ENCODE measurements at regions not wholly inside any gene's neighbourhood (a gene's known extent, or its start where the extent isn't known, plus 50 kb on each side); places are given as distances from the start of the nearest gene placed in this dataset.

DNA sequence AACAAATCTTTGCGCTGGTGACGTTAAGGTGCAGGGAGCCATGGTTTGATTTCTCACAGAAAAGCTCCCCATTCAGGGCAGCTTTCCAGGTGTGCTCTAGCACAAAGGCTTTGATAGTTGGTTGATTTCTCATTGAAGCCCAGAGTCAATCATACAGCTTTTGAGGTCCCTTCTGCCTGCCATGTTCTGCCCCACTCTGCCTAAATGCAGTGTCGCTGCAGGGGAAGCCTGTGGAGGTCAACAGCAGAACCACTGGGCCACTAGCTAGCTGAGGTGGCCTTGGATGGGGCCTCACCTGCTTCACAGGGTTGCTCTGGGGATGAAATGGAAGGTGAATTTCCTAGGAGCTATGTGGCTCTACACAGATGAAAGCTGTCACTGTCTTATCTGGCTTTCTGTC lies 278.3 kb downstream of the TLE3 start:
- Histone ChIP-seq H3K27me3 (no peaks in the 10 kb centered on the region), H3K4me1 (no peaks in the 10 kb centered on the region), H3K27ac (no peak overlapping the region), H3K9me3 (no peaks in the 10 kb centered on the region), H3K36me3 (no peaks in the 10 kb centered on the region), H3K4me3 (no peak overlapping the region)
- TF ChIP-seq POLR2A (IDR thresholded peaks at IDR 0.05) (no peak), EP300 (IDR thresholded peaks at IDR 0.05) (no peak)
- TF ChIP-seq, protein P1, sequence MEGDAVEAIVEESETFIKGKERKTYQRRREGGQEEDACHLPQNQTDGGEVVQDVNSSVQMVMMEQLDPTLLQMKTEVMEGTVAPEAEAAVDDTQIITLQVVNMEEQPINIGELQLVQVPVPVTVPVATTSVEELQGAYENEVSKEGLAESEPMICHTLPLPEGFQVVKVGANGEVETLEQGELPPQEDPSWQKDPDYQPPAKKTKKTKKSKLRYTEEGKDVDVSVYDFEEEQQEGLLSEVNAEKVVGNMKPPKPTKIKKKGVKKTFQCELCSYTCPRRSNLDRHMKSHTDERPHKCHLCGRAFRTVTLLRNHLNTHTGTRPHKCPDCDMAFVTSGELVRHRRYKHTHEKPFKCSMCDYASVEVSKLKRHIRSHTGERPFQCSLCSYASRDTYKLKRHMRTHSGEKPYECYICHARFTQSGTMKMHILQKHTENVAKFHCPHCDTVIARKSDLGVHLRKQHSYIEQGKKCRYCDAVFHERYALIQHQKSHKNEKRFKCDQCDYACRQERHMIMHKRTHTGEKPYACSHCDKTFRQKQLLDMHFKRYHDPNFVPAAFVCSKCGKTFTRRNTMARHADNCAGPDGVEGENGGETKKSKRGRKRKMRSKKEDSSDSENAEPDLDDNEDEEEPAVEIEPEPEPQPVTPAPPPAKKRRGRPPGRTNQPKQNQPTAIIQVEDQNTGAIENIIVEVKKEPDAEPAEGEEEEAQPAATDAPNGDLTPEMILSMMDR (IDR thresholded peaks at IDR 0.05) = no peak
- 92% methylated on average over 3 of the region's 3 CpGs for WGBS, 2 donors
- no peak for DNase-seq (ENCODE audit: low spot score in 2 of 2)

DNA sequence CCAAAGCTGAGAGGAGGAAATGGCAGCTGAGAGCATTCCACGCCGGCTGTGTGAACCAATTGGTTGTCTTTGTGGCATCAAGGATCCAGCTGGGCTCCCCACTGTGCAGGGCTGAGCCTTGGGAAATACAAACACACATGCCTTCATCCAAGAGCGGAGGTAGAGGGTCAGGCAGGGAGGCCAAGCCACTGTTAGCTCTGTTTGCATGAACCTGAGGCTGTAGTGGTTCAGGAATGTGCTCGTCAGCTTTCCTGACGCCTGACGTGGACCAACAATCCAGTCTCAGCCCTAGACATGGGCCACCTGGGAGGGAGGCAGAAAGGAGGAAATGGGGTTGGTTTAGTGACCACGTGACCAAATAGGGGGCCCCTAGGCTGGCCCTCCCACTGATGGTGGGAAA lies 276.9 kb downstream of the TLE3 start:
- H3K27ac ChIP-seq = no peak overlapping the region
- WGBS, 2 donors = 65 to 70% methylated on average over 7 of the region's 7 CpGs
- no peak for DNase-seq (ENCODE audit: low spot score in 2 of 2)
- H3K4me3 ChIP-seq = no peak overlapping the region
- TF ChIP-seq, protein P1 (IDR thresholded peaks at IDR 0.05) = no peak
- TF ChIP-seq POLR2A (IDR thresholded peaks at IDR 0.05) (no peak), EP300 (IDR thresholded peaks at IDR 0.05) (no peak)
- H3K36me3 ChIP-seq = no peaks in the 10 kb centered on the region
- H3K9me3 ChIP-seq = no peaks in the 10 kb centered on the region
- H3K27me3 ChIP-seq = no peaks in the 10 kb centered on the region
- H3K4me1 ChIP-seq = no peaks in the 10 kb centered on the region

DNA sequence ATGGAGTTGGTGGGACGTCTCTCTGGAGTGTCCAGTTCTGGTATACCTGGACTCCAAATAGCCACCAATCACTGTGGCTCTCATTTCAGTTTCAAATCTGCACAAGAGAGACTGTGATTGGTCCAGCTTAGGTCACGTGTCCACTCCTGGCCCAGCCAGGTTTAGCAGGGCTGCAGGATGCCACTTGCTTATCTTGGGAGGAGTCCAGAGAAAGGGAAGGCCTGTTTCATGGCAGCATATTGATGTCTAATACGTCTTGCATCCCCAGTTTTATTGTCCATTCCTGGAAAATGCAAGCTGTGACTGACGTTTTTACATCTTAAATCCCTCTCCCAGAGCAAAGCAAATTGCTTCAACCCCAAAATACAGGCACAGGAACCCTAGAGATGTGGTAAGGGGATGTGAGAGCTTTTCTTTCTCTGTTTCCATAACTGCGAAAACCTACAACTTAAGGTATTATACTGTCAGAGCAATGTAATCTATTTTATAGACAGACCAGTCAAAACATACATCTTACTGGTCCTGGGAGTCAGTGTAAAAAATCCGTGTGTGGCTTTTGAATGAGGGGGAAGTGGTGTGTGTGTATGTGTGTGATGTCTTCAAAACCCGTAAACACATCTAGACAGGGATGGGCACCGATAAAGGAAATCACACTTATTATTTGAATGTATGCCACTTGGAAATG lies 274.4 kb downstream of the TLE3 start:
- no peak for TF ChIP-seq EP300 (IDR thresholded peaks at IDR 0.05)
- TF ChIP-seq, protein P1 (IDR thresholded peaks at IDR 0.05) = no peak
- TF ChIP-seq POLR2A (IDR thresholded peaks at IDR 0.05) = no peak
- no peaks in the 10 kb centered on the region for H3K27me3 ChIP-seq
- WGBS, 2 donors = 64 to 79% methylated on average over 8 of the region's 8 CpGs

DNA sequence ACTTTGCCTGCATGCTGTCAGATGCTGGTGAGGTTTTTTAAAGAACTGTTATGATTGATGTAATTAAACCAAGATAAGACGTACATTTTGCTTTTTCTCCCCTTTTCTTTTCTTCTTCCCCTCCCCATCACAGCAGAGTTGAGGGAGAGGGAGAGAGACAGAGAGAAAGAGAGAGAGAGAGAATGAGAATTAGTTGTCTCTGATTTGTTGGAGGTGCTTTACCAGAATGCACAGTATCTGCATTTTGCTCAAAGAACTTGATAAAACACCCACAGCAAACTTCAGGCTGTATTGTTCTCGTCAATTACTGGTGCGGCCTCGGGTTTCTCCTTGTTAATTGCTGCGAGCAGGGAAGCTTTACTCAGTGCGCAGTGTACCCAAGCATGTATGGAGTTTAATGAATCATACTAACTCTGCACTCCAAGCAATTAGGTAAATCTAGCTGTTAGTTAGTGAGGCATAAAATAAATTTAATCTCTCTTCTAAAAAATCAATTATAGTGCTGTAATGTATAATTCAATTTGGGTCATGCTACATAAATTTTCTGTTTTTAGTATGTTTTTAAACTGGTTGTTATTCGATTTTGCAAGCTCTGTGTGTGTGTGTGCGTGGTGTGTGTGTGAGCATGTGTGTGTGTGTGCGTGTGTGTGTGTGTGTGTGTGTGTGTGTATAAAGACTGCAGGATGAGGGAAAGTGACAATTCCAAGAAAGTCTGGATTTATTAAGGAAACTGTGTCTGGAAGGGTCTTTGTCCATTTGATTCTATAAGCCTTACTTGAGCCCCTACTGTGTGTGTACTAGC lies 273.4 kb downstream of the TLE3 start:
- TF ChIP-seq EP300 (IDR thresholded peaks at IDR 0.05) (no peak), POLR2A (IDR thresholded peaks at IDR 0.05) (no peak)
- TF ChIP-seq, protein P1 (IDR thresholded peaks at IDR 0.05) = no peak
- Histone ChIP-seq H3K36me3 (no peaks in the 10 kb centered on the region), H3K27me3 (no peaks in the 10 kb centered on the region), H3K9me3 (no peaks in the 10 kb centered on the region), H3K4me3 (no peak overlapping the region), H3K4me1 (no peaks in the 10 kb centered on the region), H3K27ac (no peak overlapping the region)
- 68 to 80% methylated on average over 9 of the region's 9 CpGs for WGBS, 2 donors
- DNase-seq (ENCODE audit: low spot score in 2 of 2) = no peak

More for the DNA sequence above, 274.4 kb downstream of the TLE3 start:
- Histone ChIP-seq H3K36me3 (no peaks in the 10 kb centered on the region), H3K4me1 (no peaks in the 10 kb centered on the region), H3K4me3 (no peak overlapping the region), H3K27ac (no peak overlapping the region), H3K9me3 (no peaks in the 10 kb centered on the region)
- DNase-seq (ENCODE audit: low spot score in 2 of 2) = no peak

DNA sequence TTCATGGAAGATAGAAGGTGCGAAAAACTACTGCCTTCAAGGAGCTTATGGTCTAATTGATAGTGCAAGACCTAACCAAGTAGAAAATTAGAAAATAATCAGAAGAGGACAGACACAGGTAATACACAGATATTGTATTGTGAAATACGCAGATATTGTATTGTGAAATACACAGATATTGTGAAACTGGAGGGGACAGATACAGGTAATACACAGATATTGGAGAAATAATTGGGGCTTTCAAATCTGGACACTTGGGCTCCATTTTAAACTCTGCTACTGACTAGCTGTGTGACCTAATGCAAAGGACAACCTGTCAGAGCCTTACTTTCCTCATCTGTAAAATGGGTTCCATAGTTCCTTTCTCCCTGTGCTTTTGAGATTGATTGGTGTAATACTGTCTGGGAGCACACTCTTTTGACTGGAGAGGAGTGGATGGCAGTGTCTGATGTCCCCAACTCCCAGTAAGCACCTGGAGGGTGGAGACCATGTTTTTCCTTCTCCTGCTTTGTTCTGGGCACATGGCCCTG lies 272.8 kb downstream of the TLE3 start:
- no peaks in the 10 kb centered on the region for H3K27me3 ChIP-seq
- H3K27ac ChIP-seq = no peak overlapping the region
- TF ChIP-seq, protein P1 (IDR thresholded peaks at IDR 0.05) = no peak
- TF ChIP-seq EP300 (IDR thresholded peaks at IDR 0.05) (no peak), POLR2A (IDR thresholded peaks at IDR 0.05) (no peak)
- DNase-seq (ENCODE audit: low spot score in 2 of 2) = no peak
- WGBS, 2 donors = 96% methylated on average over 2 of the region's 2 CpGs
- H3K4me1 ChIP-seq = no peaks in the 10 kb centered on the region
- H3K36me3 ChIP-seq = no peaks in the 10 kb centered on the region
- no peaks in the 10 kb centered on the region for H3K9me3 ChIP-seq
- H3K4me3 ChIP-seq = no peak overlapping the region

Data from tibial nerve (tissue), 4 donors.